HG03469 (cell line): ENCODE measurements at regions not wholly inside any gene's neighbourhood (a gene's known extent, or its start where the extent isn't known, plus 50 kb on each side); places are given as distances from the start of the nearest gene placed in this dataset.
"Not testable (repeated sequence)": the region's sequence is repeated elsewhere in the genome, so short reads cannot be mapped to it uniquely, and the experiment has no call there.

ENCODE experiments used
- ATAC-seq: cut with Tn5 transposase; IDR thresholded peaks from one replicate; pipeline ENCODE4 v1.9.1; 2021; ENCODE audit warnings: mild to moderate bottlenecking, moderate library complexity, moderate number of reproducible peaks; ENCODE audit not compliant: unreplicated experiment

GRCh38 chr20:48040491-48040890 lies 255.2 kb upstream of the SULF2 start:
- ATAC-seq = no peak

- no peak for ATAC-seq
Observed at GRCh38 chr20:48040051-48040450, 254.8 kb upstream of the SULF2 start.

GRCh38 chr20:48039514-48039913 lies 254.2 kb upstream of the SULF2 start:
- no peak for ATAC-seq

- ATAC-seq = no peak
Observed at GRCh38 chr20:48038713-48039112, 253.4 kb upstream of the SULF2 start.

- ATAC-seq = not testable (repeated sequence)
Observed at GRCh38 chr20:48037798-48038197, 252.5 kb upstream of the SULF2 start.

- ATAC-seq = no peak
Observed at GRCh38 chr20:48035961-48036731, 250.9 kb upstream of the SULF2 start.

- no peak for ATAC-seq
Observed at GRCh38 chr20:48034751-48035150, 249.5 kb upstream of the SULF2 start.

GRCh38 chr20:48033005-48033404 lies 247.7 kb upstream of the SULF2 start:
- ATAC-seq = not testable (repeated sequence)

GRCh38 chr20:48031122-48031521 lies 245.8 kb upstream of the SULF2 start:
- ATAC-seq = no peak

- ATAC-seq = no peak
Observed at GRCh38 chr20:48026981-48027592, 241.8 kb upstream of the SULF2 start.

- ATAC-seq = no peak
Observed at GRCh38 chr20:48025661-48026060, 240.4 kb upstream of the SULF2 start.

- ATAC-seq = no peak
Observed at GRCh38 chr20:48025051-48025515, 239.8 kb upstream of the SULF2 start.

- no peak for ATAC-seq
Observed at GRCh38 chr20:48024539-48024938, 239.3 kb upstream of the SULF2 start.

GRCh38 chr20:48020696-48021095 lies 235.4 kb upstream of the SULF2 start:
- ATAC-seq = not testable (repeated sequence)

- ATAC-seq = no peak
Observed at GRCh38 chr20:48019940-48020339, 234.7 kb upstream of the SULF2 start.

GRCh38 chr20:48019496-48019895 lies 234.2 kb upstream of the SULF2 start:
- no peak for ATAC-seq

GRCh38 chr20:48018851-48019250 lies 233.6 kb upstream of the SULF2 start:
- not testable (repeated sequence) for ATAC-seq

- ATAC-seq = no peak
Observed at GRCh38 chr20:48017992-48018391, 232.7 kb upstream of the SULF2 start.

GRCh38 chr20:48017509-48017908 lies 232.2 kb upstream of the SULF2 start:
- no peak for ATAC-seq

GRCh38 chr20:48015943-48016723 lies 230.9 kb upstream of the SULF2 start:
- no peak for ATAC-seq

- ATAC-seq = no peak
Observed at GRCh38 chr20:48015141-48015910, 230.0 kb upstream of the SULF2 start.
